GM21423 (cell line): ENCODE measurements at regions not wholly inside any gene's neighbourhood (a gene's known extent, or its start where the extent isn't known, plus 50 kb on each side); places are given as distances from the start of the nearest gene placed in this dataset.

Experiments used
- ATAC-seq: cut with Tn5 transposase; IDR thresholded peaks from one replicate; pipeline ENCODE4 v1.9.1; 2021; ENCODE audit warnings: mild to moderate bottlenecking, moderate library complexity; ENCODE audit not compliant: unreplicated experiment

DNA sequence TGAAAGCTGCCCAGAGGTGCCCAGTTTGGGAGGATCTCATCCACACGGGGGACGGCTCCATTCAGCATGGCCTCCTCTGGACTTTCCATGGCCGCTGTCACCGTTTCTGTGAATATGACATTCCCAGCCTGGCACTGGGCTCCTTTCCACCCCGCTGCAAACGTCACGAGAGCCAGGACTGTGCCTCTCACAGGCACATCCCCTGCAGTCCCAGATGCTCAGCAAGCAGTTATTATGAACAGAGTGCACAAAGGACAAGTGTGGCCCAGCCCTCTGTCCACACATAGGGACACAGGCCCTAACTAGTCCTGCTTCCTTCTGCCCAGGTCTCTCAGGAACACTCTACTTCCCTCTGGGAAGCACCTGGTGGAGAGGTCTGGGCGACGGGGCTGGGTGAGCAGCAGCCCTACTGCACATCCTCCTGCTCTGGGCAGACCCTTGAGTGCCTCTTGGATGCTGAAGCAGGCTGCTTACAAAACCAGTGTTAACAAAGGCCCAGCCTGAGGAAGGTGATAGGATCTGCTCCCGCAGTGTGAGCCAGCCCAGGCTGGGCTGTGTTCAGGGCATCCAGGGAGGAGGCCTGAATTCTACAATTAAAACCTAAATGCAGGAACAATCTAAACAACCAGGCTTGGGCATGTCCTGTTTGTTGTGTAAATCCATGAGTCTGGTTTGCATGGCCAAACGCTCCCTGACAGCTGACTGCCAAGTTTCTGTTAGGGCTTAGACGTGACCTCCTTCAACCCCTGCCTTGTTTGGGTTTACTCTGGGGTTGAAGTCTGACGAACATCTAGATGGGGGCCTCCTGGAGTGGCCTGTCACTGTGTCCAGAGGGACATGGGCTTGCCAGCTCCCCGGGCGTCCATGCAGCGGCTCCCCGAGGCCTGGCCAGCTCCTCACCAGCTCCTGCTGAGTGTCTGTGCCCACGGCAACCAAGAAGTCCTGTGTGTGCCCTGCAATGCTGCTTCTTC lies 269.8 kb downstream of the GADD45G start:
- ATAC-seq, result no peak

DNA sequence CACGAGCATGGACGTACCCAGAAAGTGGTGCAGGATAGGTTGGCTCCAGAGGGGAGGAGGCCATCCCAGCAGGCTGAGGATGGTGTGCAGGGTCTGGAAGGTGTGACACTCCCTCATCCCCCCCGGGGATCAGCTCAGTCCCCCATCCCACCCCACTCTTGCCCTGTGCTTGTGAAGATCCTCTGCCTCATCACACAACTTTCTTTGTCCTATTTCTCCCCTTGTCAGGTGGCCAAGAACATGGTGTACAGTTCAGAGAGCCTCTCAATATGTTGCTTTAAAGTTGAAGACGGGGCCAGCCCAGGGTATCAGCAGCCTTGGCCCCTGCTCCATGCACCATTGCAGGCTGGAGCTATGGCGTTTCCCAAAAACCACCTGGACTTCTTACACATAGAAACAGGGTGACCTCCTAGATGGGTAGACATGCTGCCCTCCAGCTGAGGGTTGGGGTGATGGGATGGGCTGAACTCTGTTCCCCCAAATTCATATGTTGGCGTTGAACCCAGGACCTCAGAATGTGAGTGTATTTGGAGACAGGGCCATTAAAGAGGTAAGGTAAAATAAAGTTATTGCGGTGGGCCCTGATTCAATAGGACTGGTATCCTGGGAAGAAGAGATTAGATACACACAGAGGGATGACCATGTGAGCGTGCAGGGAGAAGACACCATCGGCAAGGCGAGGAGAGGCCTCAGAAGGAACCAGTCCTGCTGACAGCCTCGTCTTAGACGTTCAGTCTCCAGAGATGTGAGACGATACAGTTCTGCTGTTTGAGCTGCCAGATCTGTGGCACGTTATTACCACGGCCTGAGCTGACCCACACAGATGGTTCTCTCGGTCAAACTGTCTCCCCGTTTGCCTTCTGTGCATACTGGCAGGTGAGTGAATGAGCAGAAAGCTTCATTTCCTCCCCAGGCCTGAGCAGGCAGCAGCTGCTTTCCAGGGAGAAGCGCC lies 272.5 kb downstream of the GADD45G start:
- ATAC-seq, result no peak

DNA sequence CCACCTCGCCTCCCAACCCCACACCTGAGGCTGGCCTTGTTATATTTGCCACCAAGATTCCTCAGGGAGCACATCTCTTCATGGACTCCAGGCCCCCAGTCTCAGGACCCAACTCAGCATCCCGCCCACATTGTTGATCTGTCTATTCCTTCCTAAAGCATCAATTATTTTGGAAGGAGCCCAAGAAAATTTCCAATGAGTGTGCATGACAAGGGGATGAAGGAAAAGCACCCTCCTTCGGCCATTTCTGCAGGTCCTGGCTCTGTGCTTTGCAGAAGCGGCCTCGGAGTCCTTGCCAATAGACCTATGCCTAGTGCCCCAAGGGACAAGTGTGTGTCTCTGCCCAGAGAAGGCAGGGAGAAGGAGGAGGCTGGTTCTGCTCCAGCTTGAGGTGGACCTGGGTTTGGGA lies 273.2 kb downstream of the GADD45G start:
- no peak for ATAC-seq

- ATAC-seq, result no peak
Observed at GRCh38 chr9:89878687-89879086, 273.9 kb downstream of the GADD45G start.

DNA sequence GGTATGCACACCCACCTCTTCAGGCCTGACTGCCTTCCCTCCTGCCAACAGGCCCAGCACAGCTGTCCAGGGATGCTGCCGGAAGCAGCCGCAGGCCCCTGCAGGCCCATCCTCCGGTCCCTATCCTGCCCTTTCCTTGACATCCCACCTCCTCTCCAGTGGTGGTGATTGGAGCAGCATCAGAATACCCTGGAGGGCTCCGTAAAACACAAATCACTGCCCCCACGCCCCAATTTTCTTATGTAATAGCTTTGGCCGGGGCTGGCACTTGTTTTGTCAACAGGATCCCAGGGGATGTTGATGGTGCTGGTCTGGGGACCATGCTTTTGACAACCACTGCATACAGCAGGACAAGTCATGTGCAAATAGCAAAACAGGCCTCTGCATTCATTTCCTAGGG lies 274.5 kb downstream of the GADD45G start:
- no peak for ATAC-seq

GRCh38 chr9:89879701-89880100 lies 274.9 kb downstream of the GADD45G start:
- ATAC-seq, result no peak

GRCh38 chr9:89880161-89880560 lies 275.3 kb downstream of the GADD45G start:
- no peak for ATAC-seq

DNA sequence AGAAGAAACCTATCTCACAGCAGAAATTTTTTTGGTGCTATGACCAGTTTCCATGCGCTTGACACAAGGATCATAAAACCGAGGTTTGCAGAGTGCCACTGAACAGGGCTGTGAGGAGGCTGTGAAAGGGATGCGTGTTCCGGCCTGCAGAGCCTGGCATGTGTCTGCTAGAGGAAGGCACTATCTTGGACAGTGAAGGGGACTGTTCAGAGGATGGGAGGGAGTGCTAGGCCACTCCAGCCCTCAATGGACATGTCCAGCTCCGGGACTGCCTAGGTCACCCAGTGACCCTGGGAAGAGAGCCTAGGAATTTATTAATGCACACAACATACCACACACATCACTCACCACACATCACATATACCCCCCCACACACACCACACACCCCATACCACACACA lies 275.9 kb downstream of the GADD45G start:
- ATAC-seq, result no peak

DNA sequence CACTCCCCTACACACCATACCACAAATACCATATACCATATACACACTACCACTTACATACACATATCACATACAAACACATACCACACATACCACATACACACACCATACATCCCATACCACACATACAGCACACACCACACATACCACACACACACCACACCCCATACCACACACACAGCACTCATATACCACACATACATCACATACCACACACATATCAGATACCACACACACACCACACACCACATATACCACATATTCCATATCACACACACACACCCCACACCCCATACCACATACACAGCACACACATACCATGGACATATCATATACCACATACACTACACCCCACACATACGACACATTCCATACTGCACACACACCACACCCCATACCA lies 276.6 kb downstream of the GADD45G start:
- no peak for ATAC-seq

- ATAC-seq, result no peak
Observed at GRCh38 chr9:89882930-89883361, 278.1 kb downstream of the GADD45G start.

DNA sequence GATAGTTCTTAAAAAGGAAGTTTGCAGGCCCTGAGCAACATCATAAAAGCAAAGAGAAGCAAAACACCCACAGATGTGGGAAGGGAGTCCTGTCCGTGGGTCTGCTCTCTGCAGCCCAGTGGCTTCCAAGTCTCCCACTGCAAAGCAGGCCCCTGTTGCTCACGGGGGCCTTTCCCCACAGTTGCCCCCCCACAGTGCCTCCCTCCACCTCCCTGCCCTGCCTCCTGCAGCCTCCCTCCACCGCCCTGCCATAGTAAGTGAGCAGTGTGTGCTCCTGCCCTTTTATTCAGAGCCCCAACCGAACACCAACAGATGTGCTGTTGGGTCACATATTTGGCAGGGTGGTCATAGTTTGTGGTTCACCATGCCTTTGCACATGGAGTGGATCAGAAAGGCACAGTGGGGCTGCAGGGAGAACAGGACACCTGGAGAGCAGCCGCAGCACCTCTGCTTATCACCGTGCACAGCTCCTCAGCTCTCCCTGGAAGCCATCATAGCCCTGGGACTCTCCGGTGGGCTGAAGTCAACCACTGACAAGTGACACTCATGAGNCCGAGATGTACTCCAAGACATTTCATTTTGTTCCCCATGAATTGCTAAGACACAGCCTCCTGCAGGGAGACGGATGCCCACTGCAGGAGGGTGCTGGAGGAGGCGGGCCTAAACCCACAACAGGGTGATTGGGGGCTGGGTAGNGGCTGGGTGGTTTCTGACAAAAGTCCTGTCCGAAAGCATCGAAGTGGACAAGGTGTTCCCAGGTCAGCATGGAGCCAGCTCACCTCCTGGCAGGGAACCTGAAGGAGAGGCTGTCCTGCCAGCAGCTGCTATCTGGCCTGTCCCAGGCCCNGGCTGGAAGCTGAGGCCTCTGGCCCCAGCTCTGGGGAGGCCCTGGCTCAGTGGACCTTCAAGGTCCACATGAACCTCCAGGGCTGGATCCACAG lies 278.9 kb downstream of the GADD45G start:
- no peak for ATAC-seq

GRCh38 chr9:89884356-89885083 lies 279.7 kb downstream of the GADD45G start:
- ATAC-seq, result no peak

DNA sequence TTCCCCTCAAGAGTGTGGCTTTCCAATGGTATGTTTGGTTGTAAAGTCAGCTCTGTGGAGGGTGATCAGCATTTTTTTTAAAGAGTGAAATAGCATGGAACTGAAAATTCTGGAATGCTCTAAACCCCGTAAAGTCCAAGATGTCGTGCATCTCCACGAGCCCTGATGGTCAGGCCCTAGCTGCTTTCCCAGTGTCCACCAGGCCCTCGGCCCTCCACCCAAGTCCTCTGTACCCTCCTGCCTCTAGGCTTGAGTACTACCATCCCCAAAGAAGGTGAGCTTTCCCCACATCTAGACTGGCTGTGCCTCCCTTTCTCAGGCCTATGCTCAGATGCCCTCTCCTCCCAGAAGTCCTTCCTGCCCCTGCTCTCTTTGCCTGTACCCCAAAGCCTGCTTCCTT lies 280.3 kb downstream of the GADD45G start:
- ATAC-seq, result no peak

GRCh38 chr9:89886281-89886700 lies 281.5 kb downstream of the GADD45G start:
- no peak for ATAC-seq

GRCh38 chr9:89887286-89887685 lies 282.5 kb downstream of the GADD45G start:
- no peak for ATAC-seq

- ATAC-seq, result no peak
Observed at GRCh38 chr9:89888233-89888632, 283.4 kb downstream of the GADD45G start.

- ATAC-seq, result no peak
Observed at GRCh38 chr9:89888677-89889076, 283.9 kb downstream of the GADD45G start.

GRCh38 chr9:89889865-89890264 lies 285.1 kb downstream of the GADD45G start:
- ATAC-seq, result no peak

DNA sequence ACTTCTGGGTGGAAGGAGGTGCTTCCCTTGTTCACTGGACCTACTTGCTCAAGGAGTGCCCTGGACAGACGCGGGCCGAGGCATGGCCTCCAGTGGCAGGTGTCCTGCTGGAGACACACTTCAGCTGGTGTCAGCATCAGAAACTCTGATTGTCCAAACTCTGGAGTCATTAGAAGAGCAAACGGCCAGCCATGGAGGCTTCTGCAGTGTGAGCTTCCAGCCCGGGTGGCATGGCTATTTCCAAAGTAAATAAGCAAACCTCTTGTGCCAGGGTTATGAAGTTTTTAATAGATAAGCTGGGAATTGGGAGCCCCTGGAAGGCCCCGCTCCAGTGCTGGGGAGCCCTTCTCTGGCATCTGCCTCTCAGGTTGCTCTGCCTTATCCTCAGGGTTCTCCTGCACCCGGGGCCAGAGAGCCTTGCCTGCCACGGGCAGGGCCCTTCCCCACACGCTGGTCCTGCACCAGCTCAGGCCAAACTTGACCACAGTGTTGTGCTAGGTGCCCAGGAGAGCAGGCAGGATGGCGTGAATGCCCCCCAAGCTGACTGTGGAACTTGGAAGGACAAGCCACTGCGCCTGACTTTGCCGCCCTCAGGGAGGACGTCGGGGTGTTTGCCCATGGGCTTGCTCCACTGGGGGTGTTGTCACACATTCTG lies 285.6 kb downstream of the GADD45G start:
- ATAC-seq, result no peak
